ENCODE measurements at regions not wholly inside any gene's neighbourhood (a gene's known extent, or its start where the extent isn't known, plus 50 kb on each side); places are given as distances from the start of the nearest gene placed in this dataset.

- no peak overlapping the region for H2AK5ac ChIP-seq (ENCODE audit: low read depth, low read length)
- TF ChIP-seq POLR2A (IDR thresholded peaks at IDR 0.05; ENCODE audit: control extremely low read depth in 1 of 2, low read depth in 2 of 2, low read length in 2 of 2): no peak
- no peak for TF ChIP-seq EGR1 (IDR thresholded peaks at IDR 0.05; ENCODE audit: borderline replicate concordance, low read depth, low read length)
- no peak for TF ChIP-seq JUND (IDR thresholded peaks at IDR 0.05; ENCODE audit: low read length)
- no peak for TF ChIP-seq NRF1 (IDR thresholded peaks at IDR 0.05; ENCODE audit: low read depth, low read length)
- TF ChIP-seq SP2 (IDR thresholded peaks at IDR 0.05; ENCODE audit: low read length): no peak
- TF ChIP-seq EZH2 (IDR thresholded peaks at IDR 0.05; ENCODE audit: low read depth, low read length, severe bottlenecking): no peak
- no peak for TF ChIP-seq SP1 (IDR thresholded peaks at IDR 0.05; ENCODE audit: low read depth, low read length)
- no peak for TF ChIP-seq SIX5 (IDR thresholded peaks at IDR 0.05; ENCODE audit: low read depth, low read length)
- TF ChIP-seq TBP (IDR thresholded peaks at IDR 0.05; ENCODE audit: low read depth, low read length): no peak
- TF ChIP-seq KDM4A (IDR thresholded peaks at IDR 0.05; ENCODE audit: low read depth, low read length, severe bottlenecking): no peak
- no peak overlapping the region for H2BK12ac ChIP-seq (ENCODE audit: low read depth, low read length)
- FAIRE-seq (no peak), DNase-seq (ENCODE audit: low read depth in 1 of 2, low spot score in 2 of 2) (no peak)
- no peak overlapping the region for H3K18ac ChIP-seq (ENCODE audit: extremely low read depth, low read length)
- H3K27me3 ChIP-seq (replicated peaks in 1 of 4; ENCODE audit: control insufficient read depth in 3 of 4, extremely low read depth in 1 of 4, insufficient read depth in 3 of 4, low read length in 3 of 4): no peaks in the 10 kb centered on the region
- H2BK120ac ChIP-seq (replicated peaks; ENCODE audit: low read depth, low read length): no peak overlapping the region
- no peak overlapping the region for H3K9ac ChIP-seq (replicated peaks in 1 of 4; ENCODE audit: extremely low read depth in 1 of 4, low read depth in 3 of 4, low read length in 3 of 4)
- no peak overlapping the region for H3K56ac ChIP-seq (replicated peaks; ENCODE audit: insufficient read length, low read depth, low read length)
- no peak overlapping the region for H2BK5ac ChIP-seq (ENCODE audit: low read depth, low read length)
- H3K23me2 ChIP-seq (ENCODE audit: low read depth, low read length): no peaks in the 10 kb centered on the region; the same call in 1 of the 2 replicates
- no peaks in the 10 kb centered on the region for H3K4me1 ChIP-seq (replicated peaks in 1 of 4; ENCODE audit: control insufficient read depth in 3 of 4, insufficient read depth in 4 of 4, low read length in 3 of 4)
- no peak overlapping the region for H2BK20ac ChIP-seq (ENCODE audit: low read length)
- H3K27ac ChIP-seq (ENCODE audit: low read depth, low read length): no peak overlapping the region
- ChIA-PET POLR2A (ENCODE audit: partially characterized antibody) (no interaction called here), CTCF (ENCODE audit: partially characterized antibody) (interaction anchor here (1.1 to 1.8 kb wide), 3 partner anchors 15 to 123 kb away, joined by 3 to 4 read pairs (median 4); no protein-coding TSS in a partner anchor)
- H4K91ac ChIP-seq (replicated peaks; ENCODE audit: insufficient read length, low read length): no peak overlapping the region
- H3K36me3 ChIP-seq (ENCODE audit: control insufficient read depth in 2 of 4, insufficient read depth in 4 of 4, low read length in 3 of 4): no peaks in the 10 kb centered on the region
- no peaks in the 10 kb centered on the region for H3K79me2 ChIP-seq (ENCODE audit: control insufficient read depth in 1 of 2, insufficient read depth in 2 of 2, low read length in 2 of 2)
- no peak overlapping the region for H3K4ac ChIP-seq (replicated peaks; ENCODE audit: insufficient read length, low read depth, low read length)
- WGBS, 2 experiments (ENCODE audit: extremely low coverage in 1 of 2, insufficient coverage in 1 of 2, insufficient read length in 1 of 2, insufficient replicate concordance in 2 of 2, low coverage in 1 of 2, low lambda C conversion rate in 2 of 2, missing lambda C conversion rate in 1 of 2): 86% methylated on average over 6 of the region's 6 CpGs; no CpG with 5 or more reads in 1 of the 2 experiments
- H3K79me1 ChIP-seq (ENCODE audit: low read depth, low read length): no peaks in the 10 kb centered on the region
- no peak overlapping the region for H3K14ac ChIP-seq (ENCODE audit: insufficient read length)
- no peak overlapping the region for H3K4me3 ChIP-seq (ENCODE audit: extremely low read depth in 1 of 4, insufficient read depth in 2 of 4, low read depth in 3 of 4, low read length in 4 of 4)
- H4K20me1 ChIP-seq (replicated peaks in 1 of 2; ENCODE audit: control insufficient read depth in 1 of 2, insufficient read depth in 2 of 2, low read length in 2 of 2): no peaks in the 10 kb centered on the region
- no peak overlapping the region for H4K8ac ChIP-seq (ENCODE audit: extremely low read depth, insufficient read depth, low read length)
- no peak overlapping the region for H3K23ac ChIP-seq (ENCODE audit: insufficient read length)
- no peak overlapping the region for H3K4me2 ChIP-seq (ENCODE audit: insufficient read depth in 1 of 2, low read depth in 2 of 2, low read length in 2 of 2)
- H2AFZ ChIP-seq (ENCODE audit: low read length): no peak overlapping the region
- no peak overlapping the region for H2BK15ac ChIP-seq (ENCODE audit: low read length)
- H4K5ac ChIP-seq (ENCODE audit: insufficient read length, low read depth, low read length): no peak overlapping the region
- no peaks in the 10 kb centered on the region; a peak in 1 of 4 replicates for H3K9me3 ChIP-seq (ENCODE audit: insufficient read depth in 2 of 2, low read depth in 1 of 2, low read length in 1 of 2)
Observed at GRCh38 chr10:43793704-43794103, 145.0 kb upstream of the ZNF32 start.

Measured in H1 (cell line).